ENCODE measurements at regions not wholly inside any gene's neighbourhood (a gene's known extent, or its start where the extent isn't known, plus 50 kb on each side); places are given as distances from the start of the nearest gene placed in this dataset.

DNA sequence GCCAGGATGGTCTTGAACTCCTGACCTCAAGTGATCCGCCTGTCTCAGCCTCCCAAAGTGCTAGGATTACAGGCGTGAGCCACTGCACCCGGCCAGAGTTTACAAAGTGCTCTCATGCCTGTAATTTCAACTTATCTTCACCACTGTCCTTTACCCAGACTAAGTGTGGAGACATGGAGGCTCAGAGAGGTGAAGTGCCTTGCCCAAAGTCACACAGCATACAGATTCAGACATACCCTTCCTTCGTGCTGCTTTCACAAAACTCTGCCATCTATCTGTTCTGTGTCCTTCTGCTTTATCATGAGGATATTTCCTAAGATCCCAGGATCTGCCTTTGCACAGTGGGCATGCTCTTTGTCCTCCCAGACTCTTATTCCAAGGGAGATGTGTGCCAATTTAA, 143.6 kb upstream of the SYT13 start:
- H3K4me1 ChIP-seq (ENCODE audit: control insufficient read depth in 1 of 2, insufficient read depth in 2 of 2, low read length in 2 of 2): no peaks in the 10 kb centered on the region
- intact Hi-C loops (cut with micrococcal nuclease): no loop called here
- no peaks in the 10 kb centered on the region for H3K36me3 Mint-ChIP-seq
- H4K20me1 ChIP-seq (ENCODE audit: insufficient read depth, low read length): no peaks in the 10 kb centered on the region
- peaks cover 8 to 23% (median 11%) of the 10 kb centered on the region in 3 donors for H3K27me3 Mint-ChIP-seq (ENCODE audit: low read depth in 3 of 3)
- H3K27ac ChIP-seq (ENCODE audit: low read depth in 1 of 2, low read length in 2 of 2): no peak overlapping the region
- no peak for TF ChIP-seq CTCF (IDR thresholded peaks at IDR 0.05)
- H2AFZ ChIP-seq (ENCODE audit: insufficient read depth, low read depth, low read length, poor library complexity, severe bottlenecking): no peak overlapping the region
- no peaks in the 10 kb centered on the region for H3K9me3 Mint-ChIP-seq
- H3K79me2 ChIP-seq (ENCODE audit: insufficient read depth, low read length): no peaks in the 10 kb centered on the region
- H3K4me2 ChIP-seq (replicated peaks; ENCODE audit: extremely low read depth, low read length, poor library complexity, severe bottlenecking): no peak overlapping the region
- no peaks in the 10 kb centered on the region for H3K27me3 ChIP-seq (ENCODE audit: control insufficient read depth in 2 of 2, insufficient read depth in 2 of 2, low read length in 2 of 2)
- no peak overlapping the region for H3K27ac Mint-ChIP-seq
- DNase-seq: no peak
- H3K4me1 Mint-ChIP-seq: no peaks in the 10 kb centered on the region
- H3K9me3 ChIP-seq (replicated peaks in 1 of 2; ENCODE audit: control insufficient read depth in 1 of 2, insufficient read depth in 1 of 2, low read length in 2 of 2): no peaks in the 10 kb centered on the region
- H3K36me3 ChIP-seq (replicated peaks in 1 of 2; ENCODE audit: control insufficient read depth in 1 of 2, insufficient read depth in 2 of 2, low read length in 2 of 2): no peaks in the 10 kb centered on the region
- WGBS (ENCODE audit: insufficient coverage): 83% methylated on average over 2 of the region's 4 CpGs
- H3K4me3 ChIP-seq (replicated peaks in 1 of 3; ENCODE audit: low read depth in 2 of 3, low read length in 3 of 3): no peak overlapping the region
- H3K9ac ChIP-seq (ENCODE audit: insufficient read depth, low read length, poor library complexity, severe bottlenecking): no peak overlapping the region
- H3K4me3 Mint-ChIP-seq: no peak overlapping the region

DNA sequence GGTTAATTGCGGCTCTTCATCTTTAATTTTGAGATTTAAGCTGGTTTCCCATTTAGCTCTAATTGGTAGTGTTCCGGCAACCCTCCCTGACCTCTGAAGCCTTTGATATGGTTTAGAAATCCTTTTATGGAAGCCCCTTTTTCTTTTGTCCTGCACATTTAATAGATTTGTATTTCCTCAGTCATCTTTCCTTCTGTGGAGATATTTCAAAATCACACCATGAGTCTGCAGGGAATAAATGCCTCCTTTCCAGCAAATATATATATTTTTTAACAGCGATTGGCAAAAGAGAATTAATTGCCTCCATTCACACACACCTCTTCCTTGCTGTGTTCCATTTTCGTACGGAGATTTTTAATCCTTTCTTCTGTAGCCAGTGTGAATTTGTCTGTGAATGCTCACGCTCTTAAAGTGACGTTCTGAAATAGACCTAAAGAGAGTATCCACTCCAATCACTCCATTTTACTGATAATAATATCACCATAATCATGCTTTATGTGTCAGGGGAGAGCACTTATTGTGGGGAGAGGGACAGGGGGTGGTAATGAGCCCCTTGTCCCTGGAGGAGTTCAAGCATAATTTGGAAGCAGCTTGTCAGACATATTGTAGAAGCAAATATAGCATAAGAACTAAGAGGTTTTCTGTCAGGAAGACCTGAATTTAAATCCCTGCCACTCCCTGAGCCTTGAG, 142.5 kb upstream of the SYT13 start:
- H3K36me3 Mint-ChIP-seq: no peaks in the 10 kb centered on the region
- no peak for TF ChIP-seq CTCF (IDR thresholded peaks at IDR 0.05)
- no peak overlapping the region for H3K9ac ChIP-seq (ENCODE audit: insufficient read depth, low read length, poor library complexity, severe bottlenecking)
- intact Hi-C loops (cut with micrococcal nuclease): no loop called here
- no peak overlapping the region for H3K4me2 ChIP-seq (replicated peaks; ENCODE audit: extremely low read depth, low read length, poor library complexity, severe bottlenecking)
- WGBS (ENCODE audit: insufficient coverage): 83% methylated on average over 1 of the region's 7 CpGs
- H3K4me3 ChIP-seq (replicated peaks in 1 of 3; ENCODE audit: low read depth in 2 of 3, low read length in 3 of 3): no peak overlapping the region
- H3K9me3 ChIP-seq (replicated peaks in 1 of 2; ENCODE audit: control insufficient read depth in 1 of 2, insufficient read depth in 1 of 2, low read length in 2 of 2): no peaks in the 10 kb centered on the region
- H3K9me3 Mint-ChIP-seq: no peaks in the 10 kb centered on the region
- H2AFZ ChIP-seq (ENCODE audit: insufficient read depth, low read depth, low read length, poor library complexity, severe bottlenecking): no peak overlapping the region
- no peak for DNase-seq
- no peaks in the 10 kb centered on the region for H3K36me3 ChIP-seq (replicated peaks in 1 of 2; ENCODE audit: control insufficient read depth in 1 of 2, insufficient read depth in 2 of 2, low read length in 2 of 2)
- H3K27me3 ChIP-seq (ENCODE audit: control insufficient read depth in 2 of 2, insufficient read depth in 2 of 2, low read length in 2 of 2): no peaks in the 10 kb centered on the region
- no peaks in the 10 kb centered on the region for H3K4me1 Mint-ChIP-seq
- H4K20me1 ChIP-seq (ENCODE audit: insufficient read depth, low read length): no peaks in the 10 kb centered on the region
- no peak overlapping the region for H3K27ac ChIP-seq (ENCODE audit: low read depth in 1 of 2, low read length in 2 of 2)
- no peak overlapping the region for H3K27ac Mint-ChIP-seq
- no peaks in the 10 kb centered on the region for H3K4me1 ChIP-seq (ENCODE audit: control insufficient read depth in 1 of 2, insufficient read depth in 2 of 2, low read length in 2 of 2)
- no peaks in the 10 kb centered on the region for H3K79me2 ChIP-seq (ENCODE audit: insufficient read depth, low read length)
- peaks cover 13 to 25% (median 13%) of the 10 kb centered on the region in 3 donors for H3K27me3 Mint-ChIP-seq (ENCODE audit: low read depth in 3 of 3)
- no peak overlapping the region for H3K4me3 Mint-ChIP-seq
